ENCODE measurements at regions not wholly inside any gene's neighbourhood (a gene's known extent, or its start where the extent isn't known, plus 50 kb on each side); places are given as distances from the start of the nearest gene placed in this dataset.

DNA sequence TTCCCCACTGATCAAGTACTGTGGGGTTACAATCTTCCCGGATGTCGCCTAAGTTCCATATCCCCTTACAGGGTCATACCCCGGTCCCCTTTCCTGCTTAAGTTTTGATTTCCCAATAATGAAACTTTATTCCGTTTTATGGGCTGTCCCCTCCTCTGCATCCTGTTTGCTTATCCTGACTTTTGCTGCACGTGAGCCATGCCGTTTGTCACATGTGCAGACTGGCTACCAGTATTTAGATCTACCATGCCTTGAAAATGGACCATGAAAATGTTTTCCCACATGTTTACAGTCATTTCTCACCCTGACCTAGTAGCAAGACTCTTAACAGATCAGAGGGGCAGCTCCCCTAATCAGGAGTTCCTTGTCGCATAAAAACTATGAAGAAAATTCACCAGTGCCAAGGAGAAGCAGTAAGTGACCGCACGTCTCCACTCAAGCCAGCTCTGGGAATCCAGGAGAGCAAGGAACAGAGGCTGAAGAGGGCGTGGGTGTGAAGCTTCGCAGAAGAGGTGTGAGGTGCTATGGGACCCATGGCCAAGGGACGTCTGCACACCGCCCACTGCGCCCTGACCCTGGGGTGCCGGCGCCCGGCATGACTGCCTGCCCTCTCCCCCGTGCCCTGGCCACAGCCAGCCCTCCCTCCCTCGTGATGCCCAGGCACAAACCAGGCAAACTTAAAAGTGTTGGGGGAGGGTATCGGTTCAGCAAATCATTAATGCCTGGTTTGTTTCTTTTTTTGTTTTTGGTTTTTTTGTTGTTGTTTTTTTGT is 440.8 kb upstream of the SALL3 start:
- Histone ChIP-seq H3K27ac (no peak overlapping the region), H3K27me3 (no peaks in the 10 kb centered on the region), H3K4me1 (peaks cover 8% of the 10 kb centered on the region), H3K4me3 (no peak overlapping the region), H3K36me3 (ENCODE audit: low read depth, missing control alignments) (no peaks in the 10 kb centered on the region), H3K9me3 (no peaks in the 10 kb centered on the region)
- WGBS, 2 donors: 74 to 75% methylated on average over 20 of the region's 20 CpGs
- no peak for DNase-seq
- TF ChIP-seq, protein P1, sequence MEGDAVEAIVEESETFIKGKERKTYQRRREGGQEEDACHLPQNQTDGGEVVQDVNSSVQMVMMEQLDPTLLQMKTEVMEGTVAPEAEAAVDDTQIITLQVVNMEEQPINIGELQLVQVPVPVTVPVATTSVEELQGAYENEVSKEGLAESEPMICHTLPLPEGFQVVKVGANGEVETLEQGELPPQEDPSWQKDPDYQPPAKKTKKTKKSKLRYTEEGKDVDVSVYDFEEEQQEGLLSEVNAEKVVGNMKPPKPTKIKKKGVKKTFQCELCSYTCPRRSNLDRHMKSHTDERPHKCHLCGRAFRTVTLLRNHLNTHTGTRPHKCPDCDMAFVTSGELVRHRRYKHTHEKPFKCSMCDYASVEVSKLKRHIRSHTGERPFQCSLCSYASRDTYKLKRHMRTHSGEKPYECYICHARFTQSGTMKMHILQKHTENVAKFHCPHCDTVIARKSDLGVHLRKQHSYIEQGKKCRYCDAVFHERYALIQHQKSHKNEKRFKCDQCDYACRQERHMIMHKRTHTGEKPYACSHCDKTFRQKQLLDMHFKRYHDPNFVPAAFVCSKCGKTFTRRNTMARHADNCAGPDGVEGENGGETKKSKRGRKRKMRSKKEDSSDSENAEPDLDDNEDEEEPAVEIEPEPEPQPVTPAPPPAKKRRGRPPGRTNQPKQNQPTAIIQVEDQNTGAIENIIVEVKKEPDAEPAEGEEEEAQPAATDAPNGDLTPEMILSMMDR (IDR thresholded peaks at IDR 0.05): no peak
- no peak for TF ChIP-seq POLR2A (IDR thresholded peaks at IDR 0.05)
- intact Hi-C loops (cut with DNase I; ENCODE audit: low total_unique reads): no loop called here

- no peak for DNase-seq
- Histone ChIP-seq H3K4me3 (no peak overlapping the region), H3K36me3 (ENCODE audit: low read depth, missing control alignments) (no peaks in the 10 kb centered on the region), H3K9me3 (no peaks in the 10 kb centered on the region), H3K27me3 (no peaks in the 10 kb centered on the region), H3K27ac (no peak overlapping the region), H3K4me1 (peaks cover 8% of the 10 kb centered on the region)
- TF ChIP-seq, protein P1 (IDR thresholded peaks at IDR 0.05): no peak
- TF ChIP-seq POLR2A (IDR thresholded peaks at IDR 0.05): no peak
- 87% methylated on average over 17 to 18 of the region's 18 CpGs for WGBS, 2 donors
- intact Hi-C loops (cut with DNase I; ENCODE audit: low total_unique reads): no loop called here
These were observed 438.7 kb upstream of the SALL3 start for GRCh38 chr18:78540636-78541529.

- TF ChIP-seq POLR2A (IDR thresholded peaks at IDR 0.05): no peak
- TF ChIP-seq, protein P1 (IDR thresholded peaks at IDR 0.05): no peak
- peaks cover 11% of the 10 kb centered on the region for H3K4me1 ChIP-seq
- H3K4me3 ChIP-seq: no peak overlapping the region
- peak; percentile 89 for DNase-seq
- H3K36me3 ChIP-seq (ENCODE audit: low read depth, missing control alignments): no peaks in the 10 kb centered on the region
- intact Hi-C loops (cut with DNase I; ENCODE audit: low total_unique reads): no loop called here
- H3K27me3 ChIP-seq: no peaks in the 10 kb centered on the region
- WGBS, 2 donors: 22 to 32% methylated on average over 4 of the region's 4 CpGs
- H3K9me3 ChIP-seq: no peaks in the 10 kb centered on the region
- no peak overlapping the region for H3K27ac ChIP-seq
These were observed 437.4 kb upstream of the SALL3 start for GRCh38 chr18:78542204-78542603.

DNA sequence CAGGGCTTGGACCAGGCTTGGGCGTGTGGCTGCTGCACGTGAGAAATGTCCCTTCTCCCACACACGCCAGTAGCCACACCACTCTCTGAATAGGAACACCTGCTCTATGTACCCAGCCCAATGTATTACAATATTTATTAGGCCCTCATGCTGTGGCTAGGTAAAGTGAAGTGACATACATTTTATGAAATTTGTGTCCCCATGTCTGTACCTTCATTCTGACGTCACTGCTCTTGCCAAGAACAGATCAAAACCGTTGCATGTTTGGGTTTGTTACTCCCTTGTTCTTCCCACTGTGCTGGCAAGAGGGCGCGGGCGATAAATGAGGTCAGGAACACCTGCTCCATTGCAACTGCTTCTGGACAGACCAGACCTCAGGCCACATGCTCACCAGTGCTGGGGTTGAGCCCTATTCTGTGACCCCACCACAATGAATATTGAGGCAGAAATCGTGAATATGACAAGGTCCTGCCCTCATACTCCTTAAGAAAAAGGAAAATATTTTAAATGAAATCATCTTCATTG is 436.4 kb upstream of the SALL3 start:
- no peak overlapping the region for H3K4me3 ChIP-seq
- no peak overlapping the region for H3K27ac ChIP-seq
- no peaks in the 10 kb centered on the region for H3K36me3 ChIP-seq (ENCODE audit: low read depth, missing control alignments)
- no peaks in the 10 kb centered on the region for H3K27me3 ChIP-seq
- H3K9me3 ChIP-seq: no peaks in the 10 kb centered on the region
- WGBS, 2 donors: 73 to 87% methylated on average over 9 of the region's 9 CpGs
- H3K4me1 ChIP-seq: peaks cover 11% of the 10 kb centered on the region
- intact Hi-C loops (cut with DNase I; ENCODE audit: low total_unique reads): no loop called here
- DNase-seq: no peak
- TF ChIP-seq, protein P1 (IDR thresholded peaks at IDR 0.05): no peak
- no peak for TF ChIP-seq POLR2A (IDR thresholded peaks at IDR 0.05)
